GM23338 (cell line): ENCODE measurements at regions not wholly inside any gene's neighbourhood (a gene's known extent, or its start where the extent isn't known, plus 50 kb on each side); places are given as distances from the start of the nearest gene placed in this dataset.

Experiments
- ATAC-seq: fragments of 200-7000 bp; cut with Tn5 transposase; 3 replicates; pipeline ENCODE4 v1.9.1; 2020
- DNase-seq: peaks from one replicate; pipeline ENCODE4 v3.0.0-alpha.2; 2015; ENCODE audit warnings: low spot score
- H2AFZ ChIP-seq: fragments of 200-600 bp; sonication (generic); 2 replicates; pipeline ENCODE4 v1.8.0; 2016; ENCODE audit warnings: antibody characterized with exemption, mild to moderate bottlenecking, moderate library complexity
- H3F3A ChIP-seq: fragments of 200-600 bp; sonication (generic); replicated peaks from 2 replicates; pipeline ENCODE4 v1.8.0; 2017; ENCODE audit warnings: antibody characterized with exemption, mixed run types, low read depth
- H3K27ac ChIP-seq: fragments of 200-600 bp; sonication (generic); 2 replicates; pipeline ENCODE4 v1.6.1; 2016; ENCODE audit warnings: low read depth
- H3K27me3 ChIP-seq: fragments of 200-600 bp; sonication (generic); 2 replicates; pipeline ENCODE4 v1.8.0; 2016; ENCODE audit warnings: mild to moderate bottlenecking, mixed run types, moderate library complexity; ENCODE audit not compliant: insufficient read depth
- H3K36me3 ChIP-seq: fragments of 200-600 bp; sonication (generic); 2 replicates; pipeline ENCODE4 v1.8.0; 2016; ENCODE audit warnings: mild to moderate bottlenecking; ENCODE audit not compliant: insufficient read depth
- H3K4me1 ChIP-seq: fragments of 200-600 bp; sonication (generic); 2 replicates; pipeline ENCODE4 v1.8.0; 2016; ENCODE audit warnings: mild to moderate bottlenecking, moderate library complexity; ENCODE audit not compliant: insufficient read depth
- H3K4me2 ChIP-seq: fragments of 200-600 bp; sonication (generic); 2 replicates; pipeline ENCODE4 v1.7.1; 2017; ENCODE audit warnings: mixed run types
- H3K4me3 ChIP-seq: fragments of 200-600 bp; sonication (generic); 2 replicates; pipeline ENCODE4 v1.6.1; 2016; ENCODE audit warnings: mixed run types
- H3K79me2 ChIP-seq: fragments of 200-600 bp; sonication (generic); replicated peaks from 2 replicates; pipeline ENCODE4 v1.8.0; 2017; ENCODE audit warnings: mild to moderate bottlenecking; ENCODE audit not compliant: insufficient read depth
- H3K9me2 ChIP-seq: fragments of 200-600 bp; sonication (generic); 2 replicates; pipeline ENCODE4 v1.8.0; 2017; ENCODE audit not compliant: insufficient read depth
- H4K20me1 ChIP-seq: fragments of 200-600 bp; sonication (generic); replicated peaks from 2 replicates; pipeline ENCODE4 v1.8.0; 2017; ENCODE audit warnings: mild to moderate bottlenecking; ENCODE audit not compliant: insufficient read depth
- H3K27ac Mint-ChIP-seq: 2 replicates; pipeline ENCODE4 v1.8.0; 2020; ENCODE audit warnings: inconsistent platforms, mild to moderate bottlenecking, moderate library complexity, mixed read lengths
- H3K27me3 Mint-ChIP-seq: 3 replicates; pipeline ENCODE4 v1.8.0; 2022; ENCODE audit warnings: low read depth, mild to moderate bottlenecking, moderate library complexity, mixed read lengths, inconsistent platforms; ENCODE audit not compliant: insufficient read depth, poor library complexity
- H3K36me3 Mint-ChIP-seq: 3 replicates; pipeline ENCODE4 v1.8.0; 2021; ENCODE audit warnings: low read depth, mild to moderate bottlenecking, inconsistent platforms, moderate library complexity, mixed read lengths
- H3K4me1 Mint-ChIP-seq: 3 replicates; pipeline ENCODE4 v1.8.0; 2020; ENCODE audit warnings: mild to moderate bottlenecking, inconsistent platforms, mixed read lengths
- H3K4me3 Mint-ChIP-seq: 3 replicates; pipeline ENCODE4 v1.8.0; 2021; ENCODE audit warnings: moderate library complexity, mild to moderate bottlenecking, inconsistent platforms, mixed read lengths
- H3K9me3 Mint-ChIP-seq: 3 replicates; pipeline ENCODE4 v1.8.0; 2020; ENCODE audit warnings: moderate library complexity, mild to moderate bottlenecking, inconsistent platforms, mixed read lengths
- CREB1 ChIP-seq: fragments of 250-450 bp; sonication (Bioruptor Pico); IDR thresholded peaks from 2 replicates; pipeline ENCODE4 v1.5.0; 2020; ENCODE audit warnings: low read depth, mild to moderate bottlenecking, moderate library complexity
- CTCF ChIP-seq, 2 experiments: fragments of 200-600 bp in 1 of 2; sonication (generic) in 1 of 2; conservative IDR thresholded peaks; 2 replicates each; pipeline versions ENCODE4 v1.5.1 to v1.6.1; 2016 to 2017; ENCODE audit warnings: antibody characterized with exemption in 2 of 2, low read depth in 2 of 2, mild to moderate bottlenecking in 2 of 2, moderate library complexity in 1 of 2
- ETS1 ChIP-seq: IDR thresholded peaks from 2 replicates; pipeline ENCODE4 v1.6.1; 2016; ENCODE audit warnings: antibody characterized with exemption
- EZH2 ChIP-seq: fragments of 200-600 bp; sonication (generic); IDR thresholded peaks from one replicate; pipeline ENCODE4 v1.8.0; 2017; ENCODE audit warnings: antibody characterized with exemption, mild to moderate bottlenecking, low read depth; ENCODE audit not compliant: unreplicated experiment
- EZH2phosphoT487 ChIP-seq: fragments of 200-600 bp; sonication (generic); IDR thresholded peaks from one replicate; pipeline ENCODE4 v1.8.1; 2018; ENCODE audit warnings: antibody characterized with exemption; ENCODE audit not compliant: unreplicated experiment
- JUNB ChIP-seq: IDR thresholded peaks from one replicate; pipeline ENCODE4 v1.6.1; 2016; ENCODE audit warnings: antibody characterized with exemption; ENCODE audit not compliant: unreplicated experiment
- NANOG ChIP-seq: IDR thresholded peaks from 2 replicates; pipeline ENCODE4 v1.6.1; 2016; ENCODE audit warnings: antibody characterized with exemption, borderline replicate concordance
- POLR2AphosphoS5 ChIP-seq: IDR thresholded peaks from 2 replicates; pipeline ENCODE4 v1.6.1; 2016; ENCODE audit warnings: antibody characterized with exemption, low read depth
- REST ChIP-seq: IDR thresholded peaks from one replicate; pipeline ENCODE4 v1.6.1; 2018; ENCODE audit warnings: antibody characterized with exemption; ENCODE audit not compliant: unreplicated experiment
- STAT1 ChIP-seq: IDR thresholded peaks from one replicate; pipeline ENCODE4 v1.6.1; 2016; ENCODE audit warnings: antibody characterized with exemption; ENCODE audit not compliant: unreplicated experiment
- ZNF114 ChIP-seq: fragments of 250-450 bp; sonication (Bioruptor Pico); IDR thresholded peaks from 2 replicates; pipeline ENCODE4 v1.5.0; 2020; ENCODE audit warnings: mild to moderate bottlenecking, moderate library complexity
- ZNF331 ChIP-seq: fragments of 250-450 bp; sonication (Bioruptor Pico); IDR thresholded peaks from 2 replicates; pipeline ENCODE4 v1.5.0; 2020; ENCODE audit warnings: low read depth, mild to moderate bottlenecking, moderate library complexity
- ZNF462 ChIP-seq: fragments of 250-450 bp; sonication (Bioruptor Pico); IDR thresholded peaks from 2 replicates; pipeline ENCODE4 v1.5.0; 2020; ENCODE audit warnings: mild to moderate bottlenecking, moderate library complexity

- no peaks in the 10 kb centered on the region for H3K27me3 Mint-ChIP-seq
- ATAC-seq (peak; percentile 79), DNase-seq (peak; percentile 12)
- Histone ChIP-seq H3K27ac (no peak overlapping the region), H3K36me3 (no peaks in the 10 kb centered on the region), H3K9me2 (no peaks in the 10 kb centered on the region), H3K4me2 (no peak overlapping the region), H3K79me2 (no peaks in the 10 kb centered on the region), H3F3A (no peaks in the 10 kb centered on the region), H3K27me3 (no peaks in the 10 kb centered on the region), H3K4me1 (peaks cover 15% of the 10 kb centered on the region), H2AFZ (peak overlapping the region; percentile 90), H4K20me1 (no peaks in the 10 kb centered on the region), H3K4me3 (no peak overlapping the region)
- peaks cover 17% of the 10 kb centered on the region for H3K4me1 Mint-ChIP-seq
- H3K36me3 Mint-ChIP-seq = no peaks in the 10 kb centered on the region
- H3K9me3 Mint-ChIP-seq = peaks cover 10% of the 10 kb centered on the region; the same call in 2 of the 3 replicates
- no peak overlapping the region for H3K4me3 Mint-ChIP-seq
- H3K27ac Mint-ChIP-seq = no peak overlapping the region
- TF ChIP-seq STAT1 (no peak), EZH2phosphoT487 (no peak), ZNF331 (CRISPR knock-in tag) (no peak), ZNF462 (no peak), JUNB (no peak), ETS1 (no peak), CTCF (conservative IDR thresholded peaks at IDR 0.05; ENCODE audit: low read depth in 2 of 2) (no peak), EZH2 (no peak), NANOG (no peak), ZNF114 (no peak), REST (no peak), POLR2AphosphoS5 (no peak), CREB1 (no peak)
These were observed 69.7 kb upstream of the DHRS4 start for GRCh38 chr14:23883684-23884540.
